HG02623 (cell line): ENCODE measurements at regions not wholly inside any gene's neighbourhood (a gene's known extent, or its start where the extent isn't known, plus 50 kb on each side); places are given as distances from the start of the nearest gene placed in this dataset.
A peak's percentile ranks its signal among the peaks of the same experiment; 100 is the strongest.
"Not testable (repeated sequence)": the region's sequence is repeated elsewhere in the genome, so short reads cannot be mapped to it uniquely, and the experiment has no call there.

Experiments
- ATAC-seq: cut with Tn5 transposase; IDR thresholded peaks from one replicate; pipeline ENCODE4 v1.9.1; 2021; ENCODE audit warnings: moderate library complexity; ENCODE audit not compliant: unreplicated experiment

DNA sequence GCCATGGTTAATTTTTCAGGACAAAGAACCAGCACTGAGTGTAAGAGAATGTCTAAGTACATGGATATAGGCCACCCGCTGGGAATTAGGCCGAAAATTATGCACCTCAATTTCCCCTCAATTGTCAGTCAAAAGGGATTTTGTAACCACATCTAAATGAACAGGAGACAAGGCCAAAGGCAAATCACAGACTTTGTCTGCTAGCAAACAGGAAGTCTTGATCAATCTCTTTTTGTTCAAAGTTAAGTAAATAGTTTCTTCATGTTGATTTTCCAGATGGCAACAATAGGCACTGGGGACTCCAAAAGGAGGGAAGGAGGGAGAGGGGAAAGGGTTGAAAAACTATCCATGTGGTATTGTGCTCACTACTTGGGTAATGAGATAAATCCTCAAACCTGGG, 276.0 kb downstream of the COG6 start:
- no peak for ATAC-seq

DNA sequence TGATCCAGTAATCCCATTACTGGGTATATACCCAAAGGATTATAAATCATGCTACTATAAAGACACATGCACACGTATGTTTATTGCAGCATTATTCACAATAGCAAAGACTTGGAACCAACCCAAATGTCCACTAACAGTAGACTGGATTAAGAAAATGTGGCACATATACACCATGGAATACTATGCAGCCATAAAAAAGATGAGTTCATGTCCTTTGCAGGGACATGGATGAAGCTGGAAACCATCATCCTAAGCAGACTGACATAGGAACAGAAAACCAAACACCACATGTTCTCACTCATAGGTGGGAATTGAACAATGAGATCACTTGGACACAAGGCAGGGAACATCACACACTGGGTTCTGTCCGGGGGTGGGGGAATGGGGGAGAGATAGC, 277.1 kb downstream of the COG6 start:
- not testable (repeated sequence) for ATAC-seq

DNA sequence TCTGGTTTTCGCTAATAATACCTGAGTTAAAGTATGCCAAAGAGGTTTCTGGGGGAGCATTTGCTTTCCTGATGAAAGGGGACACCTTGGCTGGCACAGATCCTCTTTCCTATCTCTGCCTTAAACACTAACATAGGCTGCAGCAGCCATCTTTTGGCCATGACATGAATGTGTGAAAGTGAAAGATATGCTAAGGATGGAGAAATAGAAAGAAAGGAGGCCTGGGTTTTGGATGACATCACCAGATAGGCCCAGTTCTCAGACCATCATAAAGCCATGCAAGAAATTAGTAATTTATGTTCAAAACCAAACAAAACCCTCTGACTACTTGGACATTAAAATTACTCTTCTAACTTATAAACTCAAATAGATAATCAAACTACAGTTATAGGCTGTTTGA, 279.7 kb downstream of the COG6 start:
- ATAC-seq: no peak

DNA sequence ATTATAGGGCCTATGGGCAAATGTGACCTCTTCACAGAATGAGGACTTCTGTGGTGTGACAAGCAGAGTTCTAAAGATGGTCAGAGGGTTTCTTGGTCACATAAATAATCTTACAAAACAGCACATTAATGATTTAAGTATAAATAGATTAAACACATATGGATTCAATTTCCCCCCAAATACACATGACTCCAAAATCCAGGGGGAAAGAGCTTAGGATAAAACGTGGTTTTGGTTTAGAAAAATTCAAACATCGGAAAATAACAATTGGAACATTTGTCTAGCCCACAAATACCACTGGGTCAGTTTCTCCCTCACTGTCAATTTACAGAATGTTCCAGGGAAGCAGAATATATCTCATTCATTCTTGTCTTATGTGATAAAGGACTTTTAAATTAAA, 283.1 kb downstream of the COG6 start:
- ATAC-seq: no peak

DNA sequence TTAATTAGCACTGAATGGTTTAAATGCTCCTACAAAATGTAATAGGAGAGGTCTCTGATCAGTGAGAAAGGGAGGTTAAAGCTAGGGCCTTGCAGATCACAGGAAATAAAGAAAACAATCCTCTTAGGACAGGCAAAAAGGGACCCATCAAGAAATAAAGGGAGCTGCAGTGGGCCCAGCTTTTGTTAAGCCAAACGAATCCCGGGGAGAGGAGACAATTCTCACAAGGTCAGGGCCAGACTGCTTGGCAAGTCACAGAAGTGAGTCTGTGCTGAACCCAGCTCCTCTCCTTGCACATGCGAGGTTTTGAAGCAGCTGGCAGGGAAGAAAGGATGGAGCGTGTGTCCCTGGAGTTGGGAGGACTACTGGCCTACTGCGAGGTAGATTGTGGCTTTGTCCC, 285.8 kb downstream of the COG6 start:
- no peak for ATAC-seq

DNA sequence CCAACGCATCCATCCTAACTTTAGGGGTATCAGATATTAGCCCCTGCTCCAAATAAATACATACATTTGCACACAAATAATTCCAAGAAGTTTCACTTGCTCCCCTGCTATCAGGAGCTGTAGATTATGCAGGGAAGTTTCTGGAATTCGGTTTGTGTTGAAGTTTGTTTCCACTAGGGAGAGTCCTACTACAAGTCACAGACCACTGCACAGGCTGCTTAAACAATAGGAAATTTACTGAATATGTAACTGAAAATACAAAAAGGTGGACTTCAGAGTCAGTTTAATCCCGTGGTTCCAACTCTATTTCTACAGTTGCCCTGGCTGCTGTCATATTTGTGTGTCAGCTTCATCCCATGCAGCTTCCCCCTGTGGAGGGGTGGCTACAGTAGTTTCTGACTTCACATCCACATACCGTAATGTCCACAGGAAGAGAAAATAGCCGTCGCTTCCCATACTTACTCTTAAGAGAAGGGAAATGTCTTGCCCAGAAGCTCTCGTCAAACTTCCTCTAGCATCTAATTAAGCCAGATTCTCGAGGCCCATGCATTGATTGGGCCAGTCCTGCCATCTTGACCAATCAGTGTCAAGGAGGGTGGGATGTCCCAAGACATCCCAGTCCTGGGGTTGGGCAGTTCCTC, 286.6 kb downstream of the COG6 start:
- ATAC-seq: no peak

DNA sequence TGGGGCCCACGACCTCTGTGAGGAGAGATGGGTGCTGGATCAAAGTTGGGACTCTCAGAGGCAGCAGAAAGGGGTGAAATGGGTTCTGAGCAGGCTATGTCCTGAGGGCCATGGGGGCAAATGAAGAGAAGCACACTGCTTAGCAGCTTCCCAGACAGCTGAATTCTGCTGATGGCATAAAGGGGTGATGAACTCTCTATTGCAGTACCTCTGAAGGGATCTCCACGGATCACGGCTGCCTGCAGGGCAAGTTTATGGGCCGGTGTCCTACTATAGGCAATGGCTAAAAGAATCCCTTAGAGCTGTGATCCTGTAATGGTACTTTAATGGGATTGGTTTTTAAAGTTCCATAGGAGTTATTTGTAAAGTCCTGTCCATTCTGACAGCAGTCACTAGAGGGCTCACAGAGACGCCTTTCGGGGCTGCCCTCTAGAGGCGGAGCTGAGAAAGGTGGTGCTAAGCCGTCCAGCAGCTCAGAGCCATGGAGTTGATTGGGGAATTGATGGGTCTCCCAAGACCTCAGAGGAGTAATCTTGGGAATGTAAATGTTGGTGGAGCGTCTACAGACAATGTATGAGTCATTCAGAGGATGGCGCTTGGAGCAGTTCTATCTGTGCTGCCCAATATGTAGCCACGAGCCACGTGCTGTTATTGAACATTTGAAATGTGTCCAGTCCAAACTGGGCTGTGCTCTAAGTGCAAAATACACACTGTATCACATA, 287.3 kb downstream of the COG6 start:
- peak; percentile 98 for ATAC-seq

DNA sequence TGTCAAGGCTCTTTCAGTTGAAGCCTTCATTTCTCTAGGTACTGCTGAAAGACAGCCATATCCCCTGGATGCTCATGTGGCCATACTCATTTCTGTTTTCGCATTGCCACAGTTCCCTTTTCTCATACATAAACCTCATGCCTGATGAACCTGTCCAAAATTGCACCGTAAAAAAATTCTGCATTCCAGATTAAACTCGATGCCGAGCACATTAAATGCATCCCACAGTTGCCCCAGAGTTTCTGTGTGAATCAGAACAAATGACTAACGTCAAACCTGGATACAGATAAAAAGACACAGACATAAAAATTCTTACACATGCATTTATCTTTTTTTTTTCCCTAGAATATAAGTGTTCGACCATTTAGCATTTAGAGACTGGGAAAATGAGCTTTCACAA, 288.2 kb downstream of the COG6 start:
- ATAC-seq: no peak

DNA sequence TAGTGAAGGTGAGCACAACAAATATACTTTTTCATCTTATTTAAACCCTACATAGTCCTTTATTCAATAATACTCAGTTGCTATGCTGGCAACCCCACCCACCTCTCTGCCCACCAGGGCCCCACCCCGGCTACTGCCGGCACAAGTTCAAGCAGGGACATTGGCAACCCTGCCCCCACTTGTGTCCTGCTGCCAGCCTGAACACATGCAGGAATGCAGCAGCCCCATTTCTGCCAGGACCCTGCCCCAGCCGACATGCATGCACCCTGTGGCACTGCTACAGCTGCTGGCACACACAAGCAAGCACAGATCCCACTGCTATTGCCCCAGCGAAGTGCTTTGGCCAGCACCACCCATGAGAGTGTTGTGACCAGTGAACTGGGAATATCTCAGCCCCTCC, 289.8 kb downstream of the COG6 start:
- no peak for ATAC-seq

DNA sequence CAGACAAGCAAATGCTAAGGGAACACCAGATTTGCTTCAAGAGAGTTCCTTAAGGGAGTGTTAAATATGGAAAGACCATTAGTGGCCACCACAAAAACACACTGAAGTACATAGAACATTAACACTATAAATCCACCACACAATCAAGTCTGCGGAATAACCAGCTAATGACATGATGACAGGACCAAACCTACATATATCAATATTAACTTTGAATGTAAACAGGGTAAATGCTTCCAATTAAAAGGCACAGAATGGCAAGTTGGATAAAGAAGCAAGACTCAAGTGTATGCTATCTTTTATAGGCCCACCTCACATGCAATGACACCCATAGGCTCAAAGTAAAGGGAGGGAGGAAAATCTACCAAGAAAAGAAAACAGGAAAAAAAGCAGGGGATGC, 291.3 kb downstream of the COG6 start:
- ATAC-seq: no peak

DNA sequence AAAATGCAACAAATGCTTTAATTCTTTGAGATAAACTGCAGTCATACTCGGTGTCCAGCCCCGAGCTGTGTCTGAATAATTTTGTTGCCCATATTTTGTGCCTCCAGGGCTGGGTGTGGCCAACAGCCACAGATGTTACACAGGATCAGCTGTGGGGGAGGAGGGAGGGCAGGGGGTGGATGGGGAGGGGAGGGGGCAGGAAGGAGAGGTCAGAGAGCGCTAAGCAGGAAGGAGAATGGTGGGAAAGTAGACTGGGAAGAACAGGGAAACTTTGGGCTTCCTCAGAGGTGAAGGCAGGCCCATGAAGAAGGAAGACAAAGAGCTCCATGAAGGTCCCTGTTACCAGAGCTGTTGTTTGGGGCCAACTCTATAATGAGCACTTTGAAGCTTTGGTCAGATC, 295.8 kb downstream of the COG6 start:
- no peak for ATAC-seq

DNA sequence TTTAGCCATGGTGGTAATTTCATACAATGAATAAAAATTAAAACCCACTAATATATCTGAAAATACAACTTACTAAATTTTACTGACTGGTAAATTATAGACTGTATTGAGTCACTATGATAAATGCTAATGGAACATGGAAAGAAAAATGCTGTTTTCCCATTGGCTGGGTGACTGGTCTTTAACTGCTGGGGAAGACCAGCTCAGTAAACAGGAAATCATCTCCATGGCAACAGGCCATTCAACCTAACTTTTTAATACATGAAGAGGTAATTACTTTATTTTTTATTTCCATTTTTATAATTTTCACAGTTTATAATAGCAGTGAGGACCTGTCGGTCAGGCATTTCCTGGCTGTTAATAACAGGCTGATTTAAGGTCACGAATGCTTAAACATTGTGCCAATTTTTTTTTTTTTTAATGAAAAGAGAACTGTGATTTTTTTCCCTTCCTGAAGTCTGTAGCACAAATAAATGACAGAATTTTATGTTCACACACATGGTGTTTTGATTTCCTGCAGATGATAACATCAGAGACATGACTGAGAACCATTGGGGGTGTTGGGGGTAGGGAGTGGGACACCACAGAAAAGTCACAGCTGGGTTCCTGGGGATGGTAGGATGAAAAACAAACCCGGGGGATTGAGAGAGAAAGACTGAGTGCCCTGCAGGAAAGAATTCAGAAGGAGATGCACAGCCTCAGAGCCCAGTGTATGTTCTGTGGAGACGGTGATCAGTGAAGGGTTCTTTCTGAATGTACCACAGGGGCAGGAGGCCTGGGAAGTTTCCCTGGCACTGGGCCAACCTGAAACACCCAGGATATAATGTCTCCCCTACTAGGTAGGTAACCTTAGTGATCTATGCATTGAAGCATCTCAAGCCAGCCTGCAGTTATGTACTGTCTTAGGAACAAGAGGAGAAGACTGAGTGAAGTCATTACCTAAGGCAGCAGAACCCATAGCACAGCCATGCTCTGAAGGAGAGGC, 297.1 kb downstream of the COG6 start:
- no peak for ATAC-seq

DNA sequence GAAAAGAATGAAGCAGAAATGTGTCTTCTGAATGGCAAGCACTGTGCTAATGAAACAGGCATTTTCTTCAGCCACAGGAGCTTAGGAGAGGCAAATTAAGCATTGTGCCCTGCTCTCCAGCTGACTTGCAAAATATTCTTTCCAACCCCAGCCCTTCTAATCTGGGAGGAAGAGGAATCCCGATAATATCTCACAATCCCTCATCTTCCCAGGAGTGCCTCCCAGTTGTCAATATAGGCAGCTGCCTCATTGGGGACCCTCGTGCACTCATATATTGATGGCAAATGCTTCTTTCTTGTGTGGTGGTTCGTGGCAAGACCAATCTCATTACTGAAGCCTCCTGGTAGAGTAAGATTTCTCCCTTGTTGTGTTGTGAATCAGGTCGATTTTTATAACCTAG, 299.0 kb downstream of the COG6 start:
- no peak for ATAC-seq

DNA sequence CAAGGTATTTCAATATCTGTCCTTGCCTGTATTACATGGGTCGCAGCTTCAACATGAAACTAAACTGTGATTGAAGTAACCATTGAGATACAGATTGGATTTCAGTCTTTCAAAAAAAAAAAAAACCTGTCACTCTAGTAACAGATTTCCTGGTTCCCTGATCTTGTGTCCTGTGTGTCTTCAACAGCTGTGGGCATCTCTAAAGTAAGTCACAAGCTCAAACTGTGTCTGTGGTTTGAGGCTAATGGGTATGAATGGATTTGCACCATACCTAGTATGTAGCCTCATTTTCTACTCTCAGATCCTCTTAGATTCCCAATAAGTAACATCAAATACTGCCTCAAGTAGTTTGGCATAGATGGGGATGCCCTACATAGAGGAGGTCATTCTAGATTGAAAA, 300.1 kb downstream of the COG6 start:
- no peak for ATAC-seq

DNA sequence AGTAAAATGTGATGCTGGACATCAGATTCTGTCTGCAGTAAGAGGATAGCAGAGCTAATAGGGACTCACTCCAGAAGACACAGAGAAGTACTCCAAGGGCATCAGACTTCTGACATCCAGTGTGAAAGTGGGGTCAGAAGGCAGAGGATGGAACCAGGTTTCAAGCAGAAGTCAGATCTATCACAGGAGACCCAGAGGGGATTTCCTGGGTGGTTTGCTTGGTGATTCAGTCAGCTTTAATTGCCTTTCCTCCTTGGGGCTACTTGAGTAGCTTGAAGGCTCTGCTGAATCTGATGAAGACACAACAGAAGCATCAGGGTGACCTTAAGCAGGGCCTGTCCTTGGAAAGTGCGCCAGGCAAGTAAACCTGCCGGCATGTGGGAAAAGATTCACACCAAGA, 300.6 kb downstream of the COG6 start:
- ATAC-seq: peak; percentile 58

DNA sequence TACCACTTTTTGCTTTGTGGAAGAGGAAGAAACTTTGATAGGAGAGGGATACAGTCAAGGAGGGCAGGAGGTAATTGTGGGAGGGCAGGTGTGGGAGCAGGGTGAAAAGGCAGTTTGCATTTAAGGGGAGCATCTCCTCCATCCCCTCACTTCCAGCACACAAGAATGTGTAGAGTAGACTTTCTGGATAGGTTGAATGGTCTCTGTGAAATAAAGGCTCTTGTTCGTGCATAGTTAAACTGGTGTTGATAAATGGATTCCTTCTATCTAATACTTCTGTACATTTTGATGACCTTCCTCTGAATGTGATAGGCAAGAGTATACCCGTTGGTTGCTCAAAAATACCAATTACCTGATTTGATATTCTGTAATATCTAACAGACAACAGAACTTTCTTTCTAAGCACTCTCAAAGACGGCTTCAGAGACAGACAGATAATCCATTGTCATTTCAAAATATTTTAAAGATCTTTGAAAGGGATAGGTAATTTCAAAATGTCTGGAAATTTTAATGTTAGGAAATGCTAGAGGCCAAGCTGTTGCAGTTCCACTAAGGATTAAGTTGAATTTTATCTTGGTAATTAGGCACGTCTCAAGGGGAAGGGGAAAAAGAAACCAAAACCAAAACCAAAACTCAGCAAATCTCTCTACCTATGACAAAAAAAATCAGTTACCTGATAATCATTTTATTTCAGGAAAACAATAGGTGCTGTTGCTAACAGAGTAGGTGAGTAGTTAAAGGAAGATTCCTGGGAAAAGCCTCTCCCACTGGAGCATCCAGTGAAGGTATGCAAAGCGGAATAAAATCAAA, 302.6 kb downstream of the COG6 start:
- no peak for ATAC-seq

DNA sequence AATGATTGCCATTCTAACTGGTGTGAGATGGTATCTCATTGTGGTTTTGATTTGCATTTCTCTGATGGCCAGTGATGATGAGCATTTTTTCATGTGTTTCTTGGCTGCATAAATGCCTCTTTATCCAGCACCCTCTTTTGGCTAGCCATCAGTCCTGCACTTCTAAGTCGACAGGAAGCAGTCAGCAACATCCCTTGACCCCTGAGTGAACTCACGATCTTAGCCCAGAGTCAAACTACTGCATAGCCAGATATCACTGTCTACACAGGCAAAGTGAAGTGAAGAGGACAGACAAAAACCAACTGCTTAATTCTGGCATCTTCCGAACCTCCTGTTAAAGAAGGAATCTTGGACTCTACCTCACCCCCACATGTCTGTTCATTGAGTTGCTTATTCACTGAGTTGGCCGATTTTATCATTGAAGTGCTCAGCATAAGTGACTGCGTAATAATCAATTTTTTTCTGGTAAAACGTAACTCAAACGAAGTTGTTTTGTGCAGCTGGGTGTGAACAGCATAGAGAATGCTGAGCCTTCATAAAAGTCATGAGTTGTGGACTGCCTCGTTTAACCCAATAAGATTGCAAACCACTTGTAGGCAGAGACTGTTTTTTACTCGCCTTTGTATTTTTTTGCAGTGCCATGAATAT, 304.2 kb downstream of the COG6 start:
- no peak for ATAC-seq

DNA sequence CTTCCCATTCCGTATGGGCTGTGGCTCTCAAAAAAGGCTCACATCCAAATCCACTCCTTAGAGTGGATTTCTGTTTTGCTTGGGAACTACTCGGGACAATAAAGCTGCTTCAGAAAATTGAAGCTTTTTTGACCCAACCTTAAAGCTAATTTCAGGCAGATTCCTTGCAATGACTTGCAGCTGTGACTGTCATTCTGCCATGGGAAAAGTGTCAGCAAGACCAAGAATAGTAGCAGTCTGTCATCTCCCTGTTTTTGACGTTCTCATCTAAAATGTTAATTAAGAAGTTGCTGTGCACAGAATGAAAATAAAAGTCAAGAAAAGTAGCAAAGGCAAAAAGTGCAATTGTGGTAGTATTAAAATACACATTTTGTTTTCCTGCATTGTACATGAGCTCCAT, 304.7 kb downstream of the COG6 start:
- ATAC-seq: no peak

DNA sequence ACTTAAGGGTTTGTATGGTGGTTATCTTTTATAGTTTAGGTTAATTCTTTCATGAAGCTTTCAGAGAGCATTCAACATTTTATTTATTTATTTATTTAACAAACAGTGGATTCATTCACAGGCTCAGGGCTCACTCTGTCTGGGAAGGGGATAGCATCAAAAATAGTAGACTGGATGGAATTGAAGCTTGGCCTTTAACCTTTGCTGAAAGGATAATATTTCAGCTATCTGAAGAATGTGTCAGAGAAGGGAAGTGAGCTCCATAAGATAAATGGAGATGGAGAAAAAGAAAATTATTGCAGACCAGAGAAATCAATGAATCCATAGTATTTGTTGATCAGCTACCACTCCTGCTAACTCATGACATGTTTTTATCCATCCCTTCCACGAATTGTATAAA, 305.6 kb downstream of the COG6 start:
- no peak for ATAC-seq

DNA sequence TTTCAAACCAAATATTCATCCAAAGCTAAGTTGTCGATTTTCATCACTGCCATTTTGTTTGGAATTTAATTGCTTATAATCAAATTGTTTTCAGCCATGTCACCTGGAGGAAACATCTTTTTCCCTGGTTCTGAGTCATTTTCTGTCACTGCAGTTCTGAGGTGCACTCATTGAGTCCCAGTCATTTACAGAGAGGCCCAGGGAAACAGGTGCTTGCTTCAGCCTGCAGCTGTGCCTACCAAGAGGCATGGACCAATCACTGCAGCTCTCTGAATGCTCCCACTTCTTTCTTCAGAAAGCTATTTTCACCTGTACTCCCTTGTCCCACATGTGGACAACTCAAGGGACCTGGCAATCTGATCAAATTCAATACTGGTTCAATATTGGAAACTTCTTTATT, 308.1 kb downstream of the COG6 start:
- ATAC-seq: no peak
